Stimulated activated CD4-positive, alpha-beta T cell treated with anti-CD3 and anti-CD28 coated beads, Interleukin-4, amount 100 ng/mL, for 4 hours (primary cell): ENCODE measurements at regions not wholly inside any gene's neighbourhood (a gene's known extent, or its start where the extent isn't known, plus 50 kb on each side); places are given as distances from the start of the nearest gene placed in this dataset.

Source experiments
- DNase-seq, 2 experiments: peaks; one replicate each; pipeline ENCODE4 v3.0.0-alpha.2; 2020

GRCh38 chr9:117480729-117481128 lies 65.9 kb upstream of the ASTN2 start:
- no peak for DNase-seq

- DNase-seq: no peak
Measured at GRCh38 chr9:117480253-117480652, 65.4 kb upstream of the ASTN2 start.

- DNase-seq: no peak
Measured at GRCh38 chr9:117473293-117473692, 58.4 kb upstream of the ASTN2 start.

- DNase-seq: no peak
Measured at GRCh38 chr9:117470902-117471301, 56.0 kb upstream of the ASTN2 start.

GRCh38 chr9:117470455-117470854 lies 55.6 kb upstream of the ASTN2 start:
- DNase-seq: no peak

- DNase-seq: no peak
Measured at GRCh38 chr9:117466111-117466510, 51.3 kb upstream of the ASTN2 start.

- DNase-seq: no peak
Measured at GRCh38 chr9:117465706-117466105, 50.8 kb upstream of the ASTN2 start.

GRCh38 chr9:117464941-117465616 lies 50.2 kb upstream of the ASTN2 start:
- DNase-seq: no peak
